HEK293 (cell line): ENCODE measurements at regions not wholly inside any gene's neighbourhood (a gene's known extent, or its start where the extent isn't known, plus 50 kb on each side); places are given as distances from the start of the nearest gene placed in this dataset.

ENCODE experiments used
- CTCF ChIA-PET: fragments of 350-600 bp; formaldehyde crosslinking; extraction: SDS; loops from one replicate; lab custom pipeline; 2021; ENCODE audit warnings: antibody characterized with exemption; lab: Yijun Ruan, JAX
- POLR2A ChIA-PET: fragments of 300-600 bp; formaldehyde crosslinking; extraction: SDS; loops from one replicate; lab custom pipeline; 2020; ENCODE audit warnings: antibody characterized with exemption, inconsistent platforms; lab: Yijun Ruan, JAX
- H3K27ac ChIP-seq: fragments of 200-500 bp; sonication (Bioruptor generic); 2 replicates; pipeline ENCODE4 v1.5.1; 2014; ENCODE audit warnings: low read depth, low read length, control low read depth, inconsistent platforms; ENCODE audit errors: extremely low read depth
- H3K36me3 ChIP-seq, 2 experiments: fragments of 200-500 bp in 1 of 2; sonication (Bioruptor generic) in 1 of 2; 1 replicate in 1 of 2; 2 replicates in 1 of 2; pipeline ENCODE4 v1.5.1; 2014 to 2017; ENCODE audit warnings: inconsistent platforms in 2 of 2, low read length in 2 of 2; ENCODE audit not compliant: control insufficient read depth in 2 of 2, insufficient read depth in 1 of 2
- H3K4me1 ChIP-seq: fragments of 200-500 bp; sonication (Bioruptor generic); 2 replicates; pipeline ENCODE4 v1.5.1; 2014; ENCODE audit warnings: mild to moderate bottlenecking, low read length, inconsistent platforms; ENCODE audit not compliant: control insufficient read depth, insufficient read depth
- H3K4me3 ChIP-seq: 2 replicates; pipeline ENCODE4 v1.5.1; 2011; ENCODE audit warnings: low read depth, mild to moderate bottlenecking, control low read depth, low read length, moderate library complexity
- H3K9me3 ChIP-seq: fragments of 200-500 bp; sonication (Bioruptor generic); 2 replicates; pipeline ENCODE4 v1.5.1; 2014; ENCODE audit warnings: low read depth, low read length, inconsistent platforms; ENCODE audit not compliant: control insufficient read depth, insufficient read depth
- HOXC10 ChIP-seq: sonication (generic); formaldehyde crosslinking; IDR thresholded peaks from 2 replicates; pipeline ENCODE4 v1.8.1; 2023; ENCODE audit warnings: mild to moderate bottlenecking, missing genetic modification reagents
- SALL2 ChIP-seq: fragments of 450-650 bp; formaldehyde crosslinking; IDR thresholded peaks from 2 replicates; pipeline ENCODE4 v1.5.0; 2017; ENCODE audit warnings: missing biosample characterization, mild to moderate bottlenecking, missing genetic modification characterization, borderline replicate concordance
- ZBTB49 ChIP-seq: fragments of 450-650 bp; formaldehyde crosslinking; IDR thresholded peaks from 2 replicates; pipeline ENCODE4 v1.5.1; 2016; ENCODE audit warnings: missing biosample characterization, missing genetic modification characterization, low read depth
- ZNF114 ChIP-seq: fragments of 450-650 bp; formaldehyde crosslinking; IDR thresholded peaks from 2 replicates; pipeline ENCODE4 v1.5.0; 2017; ENCODE audit warnings: missing biosample characterization, missing genetic modification characterization
- ZNF140 ChIP-seq: fragments of 450-650 bp; formaldehyde crosslinking; IDR thresholded peaks from 2 replicates; pipeline ENCODE4 v1.5.1; 2016; ENCODE audit warnings: missing biosample characterization, missing genetic modification characterization
- ZNF174 ChIP-seq: fragments of 450-650 bp; formaldehyde crosslinking; IDR thresholded peaks from 2 replicates; pipeline ENCODE4 v1.5.0; 2017; ENCODE audit warnings: missing biosample characterization, mild to moderate bottlenecking, missing genetic modification characterization
- ZNF202 ChIP-seq: fragments of 450-650 bp; formaldehyde crosslinking; IDR thresholded peaks from 2 replicates; pipeline ENCODE4 v1.5.1; 2016; ENCODE audit warnings: missing biosample characterization, missing genetic modification characterization, borderline replicate concordance
- ZNF214 ChIP-seq: fragments of 450-650 bp; formaldehyde crosslinking; IDR thresholded peaks from 2 replicates; pipeline ENCODE4 v1.5.1; 2017; ENCODE audit warnings: missing biosample characterization, mild to moderate bottlenecking, missing genetic modification characterization, borderline replicate concordance
- ZNF391 ChIP-seq: fragments of 450-650 bp; formaldehyde crosslinking; IDR thresholded peaks from 2 replicates; pipeline ENCODE4 v1.5.1; 2016; ENCODE audit warnings: low read depth, missing biosample characterization, missing genetic modification characterization, borderline replicate concordance
- ZNF404 ChIP-seq: fragments of 450-650 bp; formaldehyde crosslinking; IDR thresholded peaks from 2 replicates; pipeline ENCODE4 v1.5.1; 2017; ENCODE audit warnings: missing biosample characterization, missing genetic modification characterization
- ZNF433 ChIP-seq: fragments of 450-650 bp; formaldehyde crosslinking; IDR thresholded peaks from 2 replicates; pipeline ENCODE4 v1.5.1; 2016; ENCODE audit warnings: missing biosample characterization, missing genetic modification characterization, low read depth
- ZNF654 ChIP-seq: fragments of 450-650 bp; formaldehyde crosslinking; IDR thresholded peaks from 2 replicates; pipeline ENCODE4 v1.5.1; 2016; ENCODE audit warnings: low read depth, missing biosample characterization, missing genetic modification characterization
- ZNF677 ChIP-seq: fragments of 450-650 bp; IDR thresholded peaks from 2 replicates; pipeline ENCODE4 v1.5.0; 2018; ENCODE audit warnings: missing biosample characterization, mild to moderate bottlenecking, missing genetic modification characterization, moderate library complexity
- ZNF76 ChIP-seq: fragments of 450-650 bp; formaldehyde crosslinking; IDR thresholded peaks from 2 replicates; pipeline ENCODE4; 2016; ENCODE audit warnings: low read depth, missing biosample characterization, missing genetic modification characterization, borderline replicate concordance
- ZNF776 ChIP-seq: fragments of 450-650 bp; formaldehyde crosslinking; IDR thresholded peaks from 2 replicates; pipeline ENCODE4 v1.5.0; 2017; ENCODE audit warnings: missing biosample characterization, missing genetic modification characterization, borderline replicate concordance
- ZSCAN30 ChIP-seq: fragments of 450-650 bp; IDR thresholded peaks from 2 replicates; pipeline ENCODE4 v1.5.1; 2018; ENCODE audit warnings: missing biosample characterization, mild to moderate bottlenecking, missing genetic modification characterization, moderate library complexity
- TF ChIP-seq, protein P1 (sequence below): fragments of 450-650 bp; formaldehyde crosslinking; IDR thresholded peaks from 2 replicates; pipeline ENCODE4; 2016; ENCODE audit warnings: missing biosample characterization, missing genetic modification characterization
- TF ChIP-seq, protein P2 (sequence below): fragments of 450-650 bp; formaldehyde crosslinking; conservative IDR thresholded peaks from 2 replicates; pipeline ENCODE4 v1.5.1; 2016; ENCODE audit warnings: low read depth, missing biosample characterization, missing genetic modification characterization
- TF ChIP-seq, protein P3 (sequence below): fragments of 450-650 bp; formaldehyde crosslinking; IDR thresholded peaks from 2 replicates; pipeline ENCODE4 v1.5.1; 2016; ENCODE audit warnings: missing biosample characterization, missing genetic modification characterization

DNA sequence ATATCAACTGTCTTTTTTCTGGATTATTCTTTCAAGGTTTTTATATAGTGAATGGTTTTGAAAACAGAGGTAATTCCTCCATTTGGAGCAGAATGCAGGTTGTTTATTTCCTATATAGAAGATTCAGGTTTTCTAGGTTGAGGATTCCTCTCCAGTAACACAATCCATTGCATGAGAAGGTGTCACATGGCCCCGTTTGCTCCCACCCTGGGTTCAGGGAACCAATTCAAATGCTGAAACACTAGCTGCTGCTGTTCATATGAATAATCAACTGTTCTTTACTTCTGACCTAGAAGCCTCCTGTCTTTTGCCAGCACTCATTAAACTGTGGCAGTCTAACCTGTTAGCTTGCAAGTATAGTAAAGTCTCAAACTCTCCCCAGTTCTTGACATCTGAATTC lies 1316.9 kb upstream of the TENM3 start (continued):
- TF ChIP-seq, protein P1, sequence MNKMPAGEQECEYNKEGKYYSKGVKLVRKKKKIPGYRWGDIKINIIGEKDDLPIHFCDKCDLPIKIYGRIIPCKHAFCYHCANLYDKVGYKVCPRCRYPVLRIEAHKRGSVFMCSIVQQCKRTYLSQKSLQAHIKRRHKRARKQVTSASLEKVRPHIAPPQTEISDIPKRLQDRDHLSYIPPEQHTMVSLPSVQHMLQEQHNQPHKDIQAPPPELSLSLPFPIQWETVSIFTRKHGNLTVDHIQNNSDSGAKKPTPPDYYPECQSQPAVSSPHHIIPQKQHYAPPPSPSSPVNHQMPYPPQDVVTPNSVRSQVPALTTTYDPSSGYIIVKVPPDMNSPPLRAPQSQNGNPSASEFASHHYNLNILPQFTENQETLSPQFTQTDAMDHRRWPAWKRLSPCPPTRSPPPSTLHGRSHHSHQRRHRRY = no peak

DNA sequence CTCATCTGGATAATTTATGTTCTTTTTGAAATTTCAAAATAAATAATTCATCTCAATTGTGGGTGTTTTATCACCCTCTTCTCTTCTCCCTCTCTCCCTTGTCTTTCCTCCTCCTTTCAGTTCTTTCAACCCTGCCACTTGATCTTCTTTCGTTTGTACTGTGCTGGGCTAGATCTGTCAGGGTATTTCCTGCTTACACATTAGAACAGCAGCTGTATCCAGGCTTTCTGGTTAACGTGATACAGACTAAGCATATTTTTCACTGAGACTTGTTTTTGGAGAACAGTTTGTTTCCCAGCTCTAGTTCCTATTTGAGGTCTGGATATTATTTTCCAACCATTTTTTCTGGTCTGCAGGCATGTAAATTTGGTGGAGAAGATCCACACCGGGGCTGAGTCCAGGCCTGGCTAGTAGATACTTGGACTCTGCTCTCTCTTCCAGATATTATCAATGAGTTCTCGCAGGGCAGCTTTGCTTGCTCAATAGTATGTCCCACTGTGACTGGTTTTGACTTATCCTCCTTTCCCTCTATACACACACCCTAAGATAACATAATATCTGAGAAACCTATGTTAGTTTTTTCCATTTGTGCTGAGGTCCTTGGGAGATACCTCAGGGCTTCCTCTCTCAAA lies 1310.7 kb upstream of the TENM3 start:
- no peak for TF ChIP-seq ZNF174
- no peak for TF ChIP-seq ZBTB49 (tag by site-specific recombination)
- TF ChIP-seq SALL2 (tag by site-specific recombination) = no peak
- no peak for TF ChIP-seq ZNF404 (tag by site-specific recombination)
- TF ChIP-seq, protein P1 = no peak
- TF ChIP-seq ZNF114 = no peak
- no peak for TF ChIP-seq ZNF677 (tag by site-specific recombination)
- no peak for TF ChIP-seq ZNF76
- TF ChIP-seq, protein P2, sequence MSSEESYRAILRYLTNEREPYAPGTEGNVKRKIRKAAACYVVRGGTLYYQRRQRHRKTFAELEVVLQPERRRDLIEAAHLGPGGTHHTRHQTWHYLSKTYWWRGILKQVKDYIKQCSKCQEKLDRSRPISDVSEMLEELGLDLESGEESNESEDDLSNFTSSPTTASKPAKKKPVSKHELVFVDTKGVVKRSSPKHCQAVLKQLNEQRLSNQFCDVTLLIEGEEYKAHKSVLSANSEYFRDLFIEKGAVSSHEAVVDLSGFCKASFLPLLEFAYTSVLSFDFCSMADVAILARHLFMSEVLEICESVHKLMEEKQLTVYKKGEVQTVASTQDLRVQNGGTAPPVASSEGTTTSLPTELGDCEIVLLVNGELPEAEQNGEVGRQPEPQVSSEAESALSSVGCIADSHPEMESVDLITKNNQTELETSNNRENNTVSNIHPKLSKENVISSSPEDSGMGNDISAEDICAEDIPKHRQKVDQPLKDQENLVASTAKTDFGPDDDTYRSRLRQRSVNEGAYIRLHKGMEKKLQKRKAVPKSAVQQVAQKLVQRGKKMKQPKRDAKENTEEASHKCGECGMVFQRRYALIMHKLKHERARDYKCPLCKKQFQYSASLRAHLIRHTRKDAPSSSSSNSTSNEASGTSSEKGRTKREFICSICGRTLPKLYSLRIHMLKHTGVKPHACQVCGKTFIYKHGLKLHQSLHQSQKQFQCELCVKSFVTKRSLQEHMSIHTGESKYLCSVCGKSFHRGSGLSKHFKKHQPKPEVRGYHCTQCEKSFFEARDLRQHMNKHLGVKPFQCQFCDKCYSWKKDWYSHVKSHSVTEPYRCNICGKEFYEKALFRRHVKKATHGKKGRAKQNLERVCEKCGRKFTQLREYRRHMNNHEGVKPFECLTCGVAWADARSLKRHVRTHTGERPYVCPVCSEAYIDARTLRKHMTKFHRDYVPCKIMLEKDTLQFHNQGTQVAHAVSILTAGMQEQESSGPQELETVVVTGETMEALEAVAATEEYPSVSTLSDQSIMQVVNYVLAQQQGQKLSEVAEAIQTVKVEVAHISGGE (tag by site-specific recombination) = no peak
- TF ChIP-seq HOXC10 (CRISPR knock-in tag) = no peak
- TF ChIP-seq ZNF433 = no peak
- TF ChIP-seq, protein P3, sequence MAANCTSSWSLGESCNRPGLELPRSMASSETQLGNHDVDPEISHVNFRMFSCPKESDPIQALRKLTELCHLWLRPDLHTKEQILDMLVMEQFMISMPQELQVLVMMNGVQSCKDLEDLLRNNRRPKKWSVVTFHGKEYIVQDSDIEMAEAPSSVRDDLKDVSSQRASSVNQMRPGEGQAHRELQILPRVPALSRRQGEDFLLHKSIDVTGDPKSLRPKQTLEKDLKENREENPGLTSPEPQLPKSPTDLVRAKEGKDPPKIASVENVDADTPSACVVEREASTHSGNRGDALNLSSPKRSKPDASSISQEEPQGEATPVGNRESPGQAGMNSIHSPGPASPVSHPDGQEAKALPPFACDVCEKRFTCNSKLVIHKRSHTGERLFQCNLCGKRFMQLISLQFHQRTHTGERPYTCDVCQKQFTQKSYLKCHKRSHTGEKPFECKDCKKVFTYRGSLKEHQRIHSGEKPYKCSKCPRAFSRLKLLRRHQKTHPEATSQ (tag by site-specific recombination) = no peak
- no peak for TF ChIP-seq ZNF202 (tag by site-specific recombination)
- TF ChIP-seq ZNF654 (tag by site-specific recombination) = no peak
- no peak for TF ChIP-seq ZNF776 (tag by site-specific recombination)
- no peak for TF ChIP-seq ZNF140 (tag by site-specific recombination)
- TF ChIP-seq ZSCAN30 (tag by site-specific recombination) = no peak
- TF ChIP-seq ZNF391 (tag by site-specific recombination) = no peak
- no peak for TF ChIP-seq ZNF214 (tag by site-specific recombination)
- TF ChIP-seq, all 188 proteins: peak for 0
- POLR2A ChIA-PET = no interaction called here

More for the DNA sequence above, 1310.7 kb upstream of the TENM3 start:
- H3K4me3 ChIP-seq = no peak overlapping the region
- H3K4me1 ChIP-seq = no peaks in the 10 kb centered on the region
- CTCF ChIA-PET = interaction anchor here (1.0 kb wide), 1 partner anchor 23 kb away, joined by 3 read pairs; no protein-coding TSS in a partner anchor
- no peaks in the 10 kb centered on the region for H3K36me3 ChIP-seq
- H3K9me3 ChIP-seq = no peaks in the 10 kb centered on the region
- H3K27ac ChIP-seq = no peak overlapping the region
